Nephron (organoid): ENCODE measurements at regions not wholly inside any gene's neighbourhood (a gene's known extent, or its start where the extent isn't known, plus 50 kb on each side); places are given as distances from the start of the nearest gene placed in this dataset.
A peak's percentile ranks its signal among the peaks of the same experiment; 100 is the strongest.

Source experiments
- H3K27ac Mint-ChIP-seq, 3 experiments: 2 replicates each; pipeline ENCODE4 v1.8.0; 2020; ENCODE audit warnings: mixed read lengths in 3 of 3, mild to moderate bottlenecking in 2 of 3, moderate library complexity in 1 of 3
- H3K27me3 Mint-ChIP-seq: 2 replicates; pipeline ENCODE4 v1.8.0; 2021; ENCODE audit warnings: low read depth, mild to moderate bottlenecking, moderate library complexity, mixed read lengths
- H3K36me3 Mint-ChIP-seq: 2 replicates; pipeline ENCODE4 v1.8.0; 2020; ENCODE audit warnings: low read depth, mixed read lengths
- H3K4me1 Mint-ChIP-seq: 2 replicates; pipeline ENCODE4 v1.8.0; 2020; ENCODE audit warnings: mixed read lengths
- H3K4me3 Mint-ChIP-seq, 3 experiments: 2 replicates each; pipeline ENCODE4 v1.8.0; 2020; ENCODE audit warnings: mild to moderate bottlenecking in 3 of 3, mixed read lengths in 3 of 3, moderate library complexity in 2 of 3
- H3K9me3 Mint-ChIP-seq: 2 replicates; pipeline ENCODE4 v1.8.0; 2020; ENCODE audit warnings: mixed read lengths
- CTCF ChIP-seq, 3 experiments: fragments of 200-600 bp; sonication (generic); IDR thresholded peaks; one replicate each; pipeline ENCODE4 v1.5.0; 2021; ENCODE audit warnings: antibody characterized with exemption in 3 of 3; ENCODE audit not compliant: unreplicated experiment in 3 of 3

- Mint-ChIP-seq H3K27me3 (peaks cover 4% of the 10 kb centered on the region), H3K9me3 (no peaks in the 10 kb centered on the region), H3K36me3 (no peaks in the 10 kb centered on the region), H3K4me1 (peaks cover 43% of the 10 kb centered on the region), H3K4me3 (no peak overlapping the region), H3K27ac (no peak overlapping the region)
- no peak for TF ChIP-seq CTCF (IDR thresholded peaks at IDR 0.05; ENCODE audit: unreplicated experiment in 3 of 3)
Measured at GRCh38 chr14:98944989-98945388, 327.0 kb downstream of the BCL11B start.

GRCh38 chr14:98945611-98946570, 326.1 kb downstream of the BCL11B start:
- no peak for TF ChIP-seq CTCF (IDR thresholded peaks at IDR 0.05; ENCODE audit: unreplicated experiment in 3 of 3)

GRCh38 chr14:98946940-98947339, 325.1 kb downstream of the BCL11B start:
- H3K4me3 Mint-ChIP-seq: peak overlapping the region in 1 of 3 experiments; percentile 21
- peak overlapping the region; percentile 66 to 72 (median 71) for H3K27ac Mint-ChIP-seq
- no peaks in the 10 kb centered on the region for H3K9me3 Mint-ChIP-seq
- no peak for TF ChIP-seq CTCF (IDR thresholded peaks at IDR 0.05; ENCODE audit: unreplicated experiment in 3 of 3)
- no peaks in the 10 kb centered on the region for H3K36me3 Mint-ChIP-seq
- peaks cover 4% of the 10 kb centered on the region for H3K27me3 Mint-ChIP-seq
- H3K4me1 Mint-ChIP-seq: peaks cover 43% of the 10 kb centered on the region

More at GRCh38 chr14:98945611-98946570, 326.1 kb downstream of the BCL11B start:
- H3K27me3 Mint-ChIP-seq: peaks cover 4% of the 10 kb centered on the region
- no peaks in the 10 kb centered on the region for H3K9me3 Mint-ChIP-seq
- H3K36me3 Mint-ChIP-seq: no peaks in the 10 kb centered on the region
- peaks cover 43% of the 10 kb centered on the region for H3K4me1 Mint-ChIP-seq
- no peak overlapping the region for H3K4me3 Mint-ChIP-seq
- peak overlapping the region in 2 of 3 experiments; percentile 7 to 66 for H3K27ac Mint-ChIP-seq

- peaks cover 4% of the 10 kb centered on the region for H3K27me3 Mint-ChIP-seq
- H3K36me3 Mint-ChIP-seq: no peaks in the 10 kb centered on the region
Measured at GRCh38 chr14:98947911-98948595, 323.9 kb downstream of the BCL11B start.

GRCh38 chr14:98949051-98949450, 322.9 kb downstream of the BCL11B start:
- no peak for TF ChIP-seq CTCF (IDR thresholded peaks at IDR 0.05; ENCODE audit: unreplicated experiment in 3 of 3)
- peak overlapping the region in 2 of 3 experiments; percentile 15 to 81 for H3K27ac Mint-ChIP-seq
- H3K36me3 Mint-ChIP-seq: no peaks in the 10 kb centered on the region
- H3K4me1 Mint-ChIP-seq: peaks cover 43% of the 10 kb centered on the region
- peaks cover 4% of the 10 kb centered on the region for H3K27me3 Mint-ChIP-seq
- H3K4me3 Mint-ChIP-seq: no peak overlapping the region
- H3K9me3 Mint-ChIP-seq: no peaks in the 10 kb centered on the region

More at GRCh38 chr14:98947911-98948595, 323.9 kb downstream of the BCL11B start:
- Mint-ChIP-seq H3K4me3 (no peak overlapping the region), H3K9me3 (no peaks in the 10 kb centered on the region), H3K27ac (peak overlapping the region in 1 of 3 experiments; percentile 66), H3K4me1 (peaks cover 43% of the 10 kb centered on the region)
- no peak for TF ChIP-seq CTCF (IDR thresholded peaks at IDR 0.05; ENCODE audit: unreplicated experiment in 3 of 3)
